Panc1 (cell line): ENCODE measurements at regions not wholly inside any gene's neighbourhood (a gene's known extent, or its start where the extent isn't known, plus 50 kb on each side); places are given as distances from the start of the nearest gene placed in this dataset.

Source experiments
- CTCF ChIP-seq: fragments of 450-650 bp; IDR thresholded peaks from 2 replicates; pipeline ENCODE4 v1.5.1; 2017; ENCODE audit warnings: mild to moderate bottlenecking
- POLR2AphosphoS5 ChIP-seq: IDR thresholded peaks from 2 replicates; pipeline ENCODE4 v1.6.1; 2012; ENCODE audit warnings: mild to moderate bottlenecking, low read depth, low read length, moderate library complexity
- SIN3A ChIP-seq: IDR thresholded peaks from 2 replicates; pipeline ENCODE4 v1.6.1; 2012; ENCODE audit warnings: low read depth, mild to moderate bottlenecking, low read length, moderate library complexity, borderline replicate concordance; ENCODE audit not compliant: insufficient read depth
- TCF7L2 ChIP-seq: IDR thresholded peaks from 2 replicates; pipeline ENCODE4 v1.6.1; 2011; ENCODE audit warnings: mild to moderate bottlenecking, low read depth, low read length, inconsistent platforms
- TF ChIP-seq, protein P1 (sequence below), 2 experiments: IDR thresholded peaks; 2 replicates each; pipeline ENCODE4 v1.6.1; 2011 to 2012; ENCODE audit warnings: low read depth in 2 of 2, control low read depth in 1 of 2, low read length in 1 of 2, mild to moderate bottlenecking in 1 of 2, moderate library complexity in 1 of 2; ENCODE audit not compliant: insufficient read depth in 1 of 2

GRCh38 chr4:186823989-186824388, 100.3 kb upstream of the FAT1 start:
- TF ChIP-seq CTCF, result no peak
- TF ChIP-seq POLR2AphosphoS5, result no peak
- TF ChIP-seq, protein P1, sequence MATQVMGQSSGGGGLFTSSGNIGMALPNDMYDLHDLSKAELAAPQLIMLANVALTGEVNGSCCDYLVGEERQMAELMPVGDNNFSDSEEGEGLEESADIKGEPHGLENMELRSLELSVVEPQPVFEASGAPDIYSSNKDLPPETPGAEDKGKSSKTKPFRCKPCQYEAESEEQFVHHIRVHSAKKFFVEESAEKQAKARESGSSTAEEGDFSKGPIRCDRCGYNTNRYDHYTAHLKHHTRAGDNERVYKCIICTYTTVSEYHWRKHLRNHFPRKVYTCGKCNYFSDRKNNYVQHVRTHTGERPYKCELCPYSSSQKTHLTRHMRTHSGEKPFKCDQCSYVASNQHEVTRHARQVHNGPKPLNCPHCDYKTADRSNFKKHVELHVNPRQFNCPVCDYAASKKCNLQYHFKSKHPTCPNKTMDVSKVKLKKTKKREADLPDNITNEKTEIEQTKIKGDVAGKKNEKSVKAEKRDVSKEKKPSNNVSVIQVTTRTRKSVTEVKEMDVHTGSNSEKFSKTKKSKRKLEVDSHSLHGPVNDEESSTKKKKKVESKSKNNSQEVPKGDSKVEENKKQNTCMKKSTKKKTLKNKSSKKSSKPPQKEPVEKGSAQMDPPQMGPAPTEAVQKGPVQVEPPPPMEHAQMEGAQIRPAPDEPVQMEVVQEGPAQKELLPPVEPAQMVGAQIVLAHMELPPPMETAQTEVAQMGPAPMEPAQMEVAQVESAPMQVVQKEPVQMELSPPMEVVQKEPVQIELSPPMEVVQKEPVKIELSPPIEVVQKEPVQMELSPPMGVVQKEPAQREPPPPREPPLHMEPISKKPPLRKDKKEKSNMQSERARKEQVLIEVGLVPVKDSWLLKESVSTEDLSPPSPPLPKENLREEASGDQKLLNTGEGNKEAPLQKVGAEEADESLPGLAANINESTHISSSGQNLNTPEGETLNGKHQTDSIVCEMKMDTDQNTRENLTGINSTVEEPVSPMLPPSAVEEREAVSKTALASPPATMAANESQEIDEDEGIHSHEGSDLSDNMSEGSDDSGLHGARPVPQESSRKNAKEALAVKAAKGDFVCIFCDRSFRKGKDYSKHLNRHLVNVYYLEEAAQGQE (IDR thresholded peaks at IDR 0.05; ENCODE audit: insufficient read depth in 1 of 2, low read depth in 2 of 2, low read length in 1 of 2), result no peak
- no peak for TF ChIP-seq SIN3A
- no peak for TF ChIP-seq TCF7L2
